ENCODE measurements at regions not wholly inside any gene's neighbourhood (a gene's known extent, or its start where the extent isn't known, plus 50 kb on each side); places are given as distances from the start of the nearest gene placed in this dataset.
A peak's percentile ranks its signal among the peaks of the same experiment; 100 is the strongest.

DNA sequence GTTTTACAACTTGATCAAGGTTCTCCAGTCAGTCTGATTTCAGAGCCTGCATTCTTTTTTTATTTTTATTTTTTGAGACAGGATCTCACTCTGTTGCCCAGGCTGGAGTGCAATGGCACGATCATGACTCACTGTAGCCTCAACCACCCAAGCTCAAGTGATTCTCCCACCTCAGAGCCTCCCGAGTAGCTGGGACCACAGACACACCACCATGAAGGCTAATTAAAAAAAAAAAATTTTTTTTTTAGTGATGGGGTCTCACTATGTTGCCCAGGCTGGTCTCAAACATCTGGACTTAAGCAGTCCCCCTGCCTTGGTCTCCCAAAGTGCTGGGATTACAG is 117.2 kb upstream of the NAV2 start:
- ChIA-PET CTCF (no interaction called here), POLR2A (ENCODE audit: low non-redundant PET) (no interaction called here)
- TF ChIP-seq, protein P1, sequence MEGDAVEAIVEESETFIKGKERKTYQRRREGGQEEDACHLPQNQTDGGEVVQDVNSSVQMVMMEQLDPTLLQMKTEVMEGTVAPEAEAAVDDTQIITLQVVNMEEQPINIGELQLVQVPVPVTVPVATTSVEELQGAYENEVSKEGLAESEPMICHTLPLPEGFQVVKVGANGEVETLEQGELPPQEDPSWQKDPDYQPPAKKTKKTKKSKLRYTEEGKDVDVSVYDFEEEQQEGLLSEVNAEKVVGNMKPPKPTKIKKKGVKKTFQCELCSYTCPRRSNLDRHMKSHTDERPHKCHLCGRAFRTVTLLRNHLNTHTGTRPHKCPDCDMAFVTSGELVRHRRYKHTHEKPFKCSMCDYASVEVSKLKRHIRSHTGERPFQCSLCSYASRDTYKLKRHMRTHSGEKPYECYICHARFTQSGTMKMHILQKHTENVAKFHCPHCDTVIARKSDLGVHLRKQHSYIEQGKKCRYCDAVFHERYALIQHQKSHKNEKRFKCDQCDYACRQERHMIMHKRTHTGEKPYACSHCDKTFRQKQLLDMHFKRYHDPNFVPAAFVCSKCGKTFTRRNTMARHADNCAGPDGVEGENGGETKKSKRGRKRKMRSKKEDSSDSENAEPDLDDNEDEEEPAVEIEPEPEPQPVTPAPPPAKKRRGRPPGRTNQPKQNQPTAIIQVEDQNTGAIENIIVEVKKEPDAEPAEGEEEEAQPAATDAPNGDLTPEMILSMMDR (conservative IDR thresholded peaks at IDR 0.05; ENCODE audit: low read depth) = no peak
- no peak for DNase-seq (ENCODE audit: low spot score)
- peak overlapping the region; percentile 94 for H3K27ac ChIP-seq

DNA sequence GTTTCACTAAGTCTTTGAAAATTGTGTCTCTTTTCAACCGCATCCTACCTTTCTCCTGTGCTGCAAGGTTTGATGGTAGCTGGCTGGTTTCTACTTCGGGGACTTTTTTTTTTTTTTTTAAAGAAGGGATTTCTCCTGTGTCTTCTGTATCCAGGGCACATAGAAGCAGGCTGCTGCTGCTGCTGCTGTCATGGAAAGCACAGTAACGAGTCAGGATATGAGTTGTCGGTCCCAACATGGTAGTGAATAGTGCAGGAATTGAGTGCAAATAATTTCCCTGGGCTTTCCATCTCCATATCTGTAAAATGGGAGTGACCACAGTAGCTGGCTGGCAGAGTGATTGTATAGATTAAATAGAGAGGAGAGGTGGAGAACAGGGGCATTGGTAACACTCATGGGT is 118.3 kb upstream of the NAV2 start:
- POLR2A ChIA-PET (ENCODE audit: low non-redundant PET) = no interaction called here
- CTCF ChIA-PET = no interaction called here
- no peak overlapping the region for H3K27ac ChIP-seq
- TF ChIP-seq, protein P1 (conservative IDR thresholded peaks at IDR 0.05; ENCODE audit: low read depth) = no peak
- no peak for DNase-seq (ENCODE audit: low spot score)

DNA sequence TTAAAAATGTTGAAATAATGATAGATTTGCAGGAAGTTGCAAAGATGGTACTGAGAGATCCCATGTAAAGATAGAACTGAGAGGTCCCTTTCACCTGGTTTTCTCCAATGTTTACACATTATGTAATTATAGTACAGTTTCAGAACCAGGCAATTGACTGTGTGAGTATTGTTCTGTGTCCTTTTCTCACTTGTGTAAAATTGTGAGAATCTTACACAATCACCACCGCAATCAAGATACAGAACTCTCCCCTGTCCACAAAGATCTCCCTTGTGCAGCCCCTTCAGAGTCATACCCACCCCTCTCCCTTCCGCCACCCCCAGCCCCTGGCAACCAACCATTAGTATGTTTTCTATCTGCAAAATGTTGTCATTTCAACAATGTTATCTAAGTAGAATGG is 119.8 kb upstream of the NAV2 start:
- POLR2A ChIA-PET (ENCODE audit: low non-redundant PET) = no interaction called here
- TF ChIP-seq, protein P1 (conservative IDR thresholded peaks at IDR 0.05; ENCODE audit: low read depth) = no peak
- DNase-seq (ENCODE audit: low spot score) = no peak
- no peak overlapping the region for H3K27ac ChIP-seq
- CTCF ChIA-PET = no interaction called here

DNA sequence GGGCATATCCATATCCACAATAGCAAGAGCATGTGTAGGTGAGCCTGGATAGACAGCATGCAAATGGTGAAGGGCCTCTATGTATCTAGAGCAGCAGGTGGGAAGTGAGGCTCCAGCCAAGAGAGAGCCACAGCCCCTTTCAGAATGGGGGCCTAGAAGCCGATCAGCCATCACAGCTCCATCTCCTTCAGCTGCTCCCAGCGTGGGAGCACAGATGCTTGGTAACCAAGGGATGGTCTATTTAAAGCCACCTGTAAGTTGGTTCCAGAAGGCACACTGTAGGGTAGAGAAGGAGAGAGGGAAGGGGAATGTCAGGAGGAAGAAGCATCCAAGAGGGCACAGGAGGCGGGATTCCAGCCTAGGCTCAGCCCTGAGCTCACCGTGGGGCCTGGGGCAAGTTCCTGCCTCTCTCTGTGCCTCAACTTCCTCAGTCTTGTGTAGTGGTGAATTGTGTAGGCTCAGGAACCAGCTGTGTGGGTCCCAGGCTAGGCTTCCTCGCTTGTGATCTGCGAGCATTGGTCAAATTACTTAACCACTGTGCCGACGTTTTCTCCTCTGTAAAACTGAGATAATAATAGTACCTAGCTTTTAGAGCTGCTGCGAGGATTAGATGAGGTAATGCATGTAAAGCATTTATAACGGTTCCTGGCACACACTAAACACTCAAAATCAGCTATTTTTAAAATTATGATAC is 122.9 kb upstream of the NAV2 start:
- POLR2A ChIA-PET (ENCODE audit: low non-redundant PET) = no interaction called here
- no peak overlapping the region for H3K27ac ChIP-seq
- TF ChIP-seq, protein P1 (conservative IDR thresholded peaks at IDR 0.05; ENCODE audit: low read depth) = no peak
- DNase-seq (ENCODE audit: low spot score) = no peak
- CTCF ChIA-PET = interaction anchor here (0.6 kb wide), 1 partner anchor 314 kb away, joined by 3 read pairs; no protein-coding TSS in a partner anchor

DNA sequence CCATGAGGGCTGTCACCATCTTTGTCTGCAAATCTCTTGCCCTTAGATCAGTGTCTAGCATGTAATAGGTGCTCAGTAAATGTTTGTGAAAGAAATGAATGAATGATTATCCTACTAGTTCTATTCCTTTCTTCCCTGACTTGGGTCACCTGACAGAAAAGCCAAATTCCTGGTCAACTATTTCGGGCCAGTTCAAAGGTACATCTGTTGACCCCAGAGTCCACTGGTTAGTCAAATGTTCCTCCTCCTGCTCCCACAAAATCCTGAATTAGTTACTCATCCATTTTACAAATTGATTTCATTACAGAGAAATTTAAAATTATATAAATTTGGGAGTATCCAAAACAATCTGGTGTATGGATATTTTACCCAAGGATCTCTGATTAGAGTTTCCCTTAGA is 124.7 kb upstream of the NAV2 start:
- TF ChIP-seq, protein P1 (conservative IDR thresholded peaks at IDR 0.05; ENCODE audit: low read depth) = no peak
- CTCF ChIA-PET = no interaction called here

DNA sequence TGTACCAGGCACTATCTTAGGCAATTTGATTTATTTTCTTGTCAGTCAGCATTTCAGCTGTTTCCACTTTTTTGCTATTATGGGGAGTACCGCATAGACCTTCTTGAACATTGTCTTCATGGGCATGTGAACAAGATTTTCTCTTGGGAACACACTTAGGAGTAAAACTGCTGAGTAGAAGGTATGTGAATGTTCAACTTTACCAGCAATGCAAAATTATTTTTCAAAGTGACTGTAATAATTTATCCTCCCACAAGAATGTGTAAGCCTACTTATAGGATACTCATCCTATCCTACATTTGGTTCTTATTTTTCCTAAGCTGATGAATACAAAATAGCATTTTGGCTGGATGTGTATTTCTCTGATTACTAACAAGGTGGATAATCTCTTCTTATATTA is 132.0 kb upstream of the NAV2 start:
- ChIA-PET POLR2A (ENCODE audit: low non-redundant PET) (no interaction called here), CTCF (no interaction called here)
- TF ChIP-seq, protein P1 (conservative IDR thresholded peaks at IDR 0.05; ENCODE audit: low read depth) = no peak
- no peak overlapping the region for H3K27ac ChIP-seq
- DNase-seq (ENCODE audit: low spot score) = no peak

More for the DNA sequence above, 124.7 kb upstream of the NAV2 start:
- no peak overlapping the region for H3K27ac ChIP-seq
- DNase-seq (ENCODE audit: low spot score) = no peak
- POLR2A ChIA-PET (ENCODE audit: low non-redundant PET) = no interaction called here
